ENCODE measurements at regions not wholly inside any gene's neighbourhood (a gene's known extent, or its start where the extent isn't known, plus 50 kb on each side); places are given as distances from the start of the nearest gene placed in this dataset.

DNA sequence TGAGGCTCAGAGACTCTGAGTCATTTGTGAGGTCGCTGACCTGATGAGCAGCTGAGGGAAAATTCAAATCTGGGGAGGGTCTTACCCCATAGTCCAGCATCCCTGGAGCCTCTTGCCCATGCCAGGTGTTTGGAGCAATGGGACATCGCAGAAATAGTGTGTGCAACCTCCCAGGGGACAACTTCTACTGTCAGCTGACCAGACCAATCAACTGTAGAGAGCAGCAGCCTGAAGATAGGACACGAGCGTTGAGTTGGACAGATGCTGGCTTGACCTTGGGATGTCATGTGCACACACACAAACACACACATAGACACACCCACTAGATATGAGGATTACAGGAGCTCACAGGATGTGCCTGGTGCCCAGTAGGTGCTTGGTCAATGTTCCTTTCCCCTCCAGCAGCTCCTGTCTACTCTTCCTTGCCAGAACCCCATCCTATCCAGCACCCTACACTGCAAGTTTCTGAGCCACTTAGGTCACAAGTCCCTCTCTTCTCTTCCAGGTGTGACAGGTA is 59.1 kb upstream of the MPEG1 start:
- H3K27ac ChIP-seq (ENCODE audit: control insufficient read depth, insufficient read depth, low read length): no peak overlapping the region
- H3K9me3 ChIP-seq (ENCODE audit: control insufficient read depth, low read depth, low read length): no peaks in the 10 kb centered on the region
- H3K4me1 ChIP-seq (ENCODE audit: control insufficient read depth, extremely low read depth, insufficient read depth, low read length): peaks cover 11% of the 10 kb centered on the region
- H3K4me2 ChIP-seq (ENCODE audit: control insufficient read depth, extremely low read depth, insufficient read depth, low read depth, low read length): no peak overlapping the region
- no peaks in the 10 kb centered on the region for H4K20me1 ChIP-seq (ENCODE audit: control insufficient read depth, extremely low read depth, insufficient read depth, low read length)
- H3K4me3 ChIP-seq (ENCODE audit: control insufficient read depth in 2 of 3, extremely low read depth in 1 of 3, insufficient read depth in 2 of 3, low read depth in 1 of 3, low read length in 3 of 3): no peak overlapping the region
- DNase-seq (ENCODE audit: low read depth, low spot score) (no peak), FAIRE-seq (no peak)
- dilution Hi-C loops (cut with MboI; ENCODE audit: extremely low pct_ligation_motif_present, low sequenced_read_pairs): no loop called here
- no peak overlapping the region for H3K9ac ChIP-seq (ENCODE audit: control insufficient read depth, extremely low read depth, insufficient read depth, low read length)
- TF ChIP-seq, protein P1, sequence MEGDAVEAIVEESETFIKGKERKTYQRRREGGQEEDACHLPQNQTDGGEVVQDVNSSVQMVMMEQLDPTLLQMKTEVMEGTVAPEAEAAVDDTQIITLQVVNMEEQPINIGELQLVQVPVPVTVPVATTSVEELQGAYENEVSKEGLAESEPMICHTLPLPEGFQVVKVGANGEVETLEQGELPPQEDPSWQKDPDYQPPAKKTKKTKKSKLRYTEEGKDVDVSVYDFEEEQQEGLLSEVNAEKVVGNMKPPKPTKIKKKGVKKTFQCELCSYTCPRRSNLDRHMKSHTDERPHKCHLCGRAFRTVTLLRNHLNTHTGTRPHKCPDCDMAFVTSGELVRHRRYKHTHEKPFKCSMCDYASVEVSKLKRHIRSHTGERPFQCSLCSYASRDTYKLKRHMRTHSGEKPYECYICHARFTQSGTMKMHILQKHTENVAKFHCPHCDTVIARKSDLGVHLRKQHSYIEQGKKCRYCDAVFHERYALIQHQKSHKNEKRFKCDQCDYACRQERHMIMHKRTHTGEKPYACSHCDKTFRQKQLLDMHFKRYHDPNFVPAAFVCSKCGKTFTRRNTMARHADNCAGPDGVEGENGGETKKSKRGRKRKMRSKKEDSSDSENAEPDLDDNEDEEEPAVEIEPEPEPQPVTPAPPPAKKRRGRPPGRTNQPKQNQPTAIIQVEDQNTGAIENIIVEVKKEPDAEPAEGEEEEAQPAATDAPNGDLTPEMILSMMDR (optimal IDR thresholded peaks at IDR 0.05 in 1 of 3, IDR thresholded peaks at IDR 0.05 in 1 of 3, conservative IDR thresholded peaks at IDR 0.05 in 1 of 3; ENCODE audit: extremely low read depth in 1 of 3, insufficient read depth in 2 of 3, low read length in 3 of 3): no peak
- TF ChIP-seq EZH2 (IDR thresholded peaks at IDR 0.05; ENCODE audit: low read length): no peak
- no peaks in the 10 kb centered on the region for H3K27me3 ChIP-seq (ENCODE audit: control insufficient read depth, extremely low read depth, insufficient read depth, low read length)
- H3K9me1 ChIP-seq (ENCODE audit: control insufficient read depth, extremely low read depth, insufficient read depth, low read length): no peaks in the 10 kb centered on the region
- H3K79me2 ChIP-seq (ENCODE audit: control insufficient read depth, insufficient read depth, low read length): no peaks in the 10 kb centered on the region
- no peak overlapping the region for H2AFZ ChIP-seq (ENCODE audit: control insufficient read depth, low read length)
- H3K36me3 ChIP-seq (ENCODE audit: control insufficient read depth in 2 of 2, extremely low read depth in 1 of 2, insufficient read depth in 2 of 2, low read length in 2 of 2): no peaks in the 10 kb centered on the region

DNA sequence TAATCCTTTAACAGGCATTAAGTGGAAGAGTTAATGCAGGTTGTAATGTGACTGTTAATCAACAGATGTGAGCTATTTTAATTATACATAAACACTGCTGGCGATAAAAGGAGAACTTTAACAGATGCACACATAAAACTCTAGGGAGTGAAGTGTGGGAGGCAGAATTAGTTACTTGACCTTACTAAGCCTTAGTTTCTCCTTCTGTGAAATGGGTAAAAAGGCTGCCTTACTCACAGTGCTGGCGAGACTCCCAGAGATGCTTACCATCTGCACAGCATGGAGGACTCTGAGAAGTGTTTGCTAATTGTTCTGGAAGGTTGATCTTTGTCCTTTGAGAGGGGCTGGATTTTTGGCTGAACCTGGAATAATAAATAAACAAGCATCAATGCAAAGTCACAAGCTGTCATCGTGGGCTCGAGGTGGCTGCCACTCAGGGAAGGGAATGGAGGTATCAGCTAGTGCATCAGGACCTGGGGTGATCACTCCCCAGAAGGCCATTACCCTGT is 58.6 kb upstream of the MPEG1 start:
- H3K27ac ChIP-seq (ENCODE audit: control insufficient read depth, insufficient read depth, low read length): no peak overlapping the region
- no peaks in the 10 kb centered on the region for H4K20me1 ChIP-seq (ENCODE audit: control insufficient read depth, extremely low read depth, insufficient read depth, low read length)
- FAIRE-seq (no peak), DNase-seq (ENCODE audit: low read depth, low spot score) (no peak)
- H2AFZ ChIP-seq (ENCODE audit: control insufficient read depth, low read length): no peak overlapping the region
- no peak overlapping the region for H3K9ac ChIP-seq (ENCODE audit: control insufficient read depth, extremely low read depth, insufficient read depth, low read length)
- H3K4me2 ChIP-seq (ENCODE audit: control insufficient read depth, extremely low read depth, insufficient read depth, low read depth, low read length): no peak overlapping the region
- H3K79me2 ChIP-seq (ENCODE audit: control insufficient read depth, insufficient read depth, low read length): no peaks in the 10 kb centered on the region
- H3K27me3 ChIP-seq (ENCODE audit: control insufficient read depth, extremely low read depth, insufficient read depth, low read length): no peaks in the 10 kb centered on the region
- TF ChIP-seq, protein P1 (optimal IDR thresholded peaks at IDR 0.05 in 1 of 3, IDR thresholded peaks at IDR 0.05 in 1 of 3, conservative IDR thresholded peaks at IDR 0.05 in 1 of 3; ENCODE audit: extremely low read depth in 1 of 3, insufficient read depth in 2 of 3, low read length in 3 of 3): no peak
- no peak for TF ChIP-seq EZH2 (IDR thresholded peaks at IDR 0.05; ENCODE audit: low read length)
- H3K36me3 ChIP-seq (ENCODE audit: control insufficient read depth in 2 of 2, extremely low read depth in 1 of 2, insufficient read depth in 2 of 2, low read length in 2 of 2): no peaks in the 10 kb centered on the region
- H3K4me3 ChIP-seq (ENCODE audit: control insufficient read depth in 2 of 3, extremely low read depth in 1 of 3, insufficient read depth in 2 of 3, low read depth in 1 of 3, low read length in 3 of 3): no peak overlapping the region
- dilution Hi-C loops (cut with MboI; ENCODE audit: extremely low pct_ligation_motif_present, low sequenced_read_pairs): no loop called here
- H3K4me1 ChIP-seq (ENCODE audit: control insufficient read depth, extremely low read depth, insufficient read depth, low read length): peaks cover 17% of the 10 kb centered on the region
- no peaks in the 10 kb centered on the region for H3K9me3 ChIP-seq (ENCODE audit: control insufficient read depth, low read depth, low read length)
- no peaks in the 10 kb centered on the region for H3K9me1 ChIP-seq (ENCODE audit: control insufficient read depth, extremely low read depth, insufficient read depth, low read length)

Measured in keratinocyte (primary cell).